Mesodermal cell (in vitro differentiated cells): ENCODE measurements at regions not wholly inside any gene's neighbourhood (a gene's known extent, or its start where the extent isn't known, plus 50 kb on each side); places are given as distances from the start of the nearest gene placed in this dataset.

Source experiments
- H3K27ac ChIP-seq: 2 replicates; pipeline ENCODE4 v1.7.0; 2013; ENCODE audit warnings: mild to moderate bottlenecking, low read depth, low read length, moderate library complexity; ENCODE audit not compliant: severe bottlenecking
- H3K36me3 ChIP-seq: 2 replicates; pipeline ENCODE4 v1.7.1; 2013; ENCODE audit warnings: mild to moderate bottlenecking, low read length, moderate library complexity; ENCODE audit not compliant: control insufficient read depth, insufficient read depth
- H3K4me1 ChIP-seq: one replicate; pipeline ENCODE4 v1.7.1; 2013; ENCODE audit warnings: mild to moderate bottlenecking, low read length; ENCODE audit not compliant: insufficient read depth, control insufficient read depth, poor library complexity, severe bottlenecking
- H3K4me3 ChIP-seq: 2 replicates; pipeline ENCODE4 v1.7.0; 2013; ENCODE audit warnings: low read length, control low read depth, mild to moderate bottlenecking; ENCODE audit not compliant: insufficient read depth, poor library complexity, severe bottlenecking; ENCODE audit errors: extremely low read depth
- H3K9me3 ChIP-seq: 2 replicates; pipeline ENCODE4 v1.7.1; 2013; ENCODE audit warnings: mild to moderate bottlenecking, low read length, moderate library complexity; ENCODE audit not compliant: control insufficient read depth
- WGBS, 2 experiments: methylation state at CpG; one replicate each; pipeline ENCODE4 v1.1.5; 2013; ENCODE audit warnings: missing lambda C conversion rate in 2 of 2; ENCODE audit not compliant: insufficient coverage in 2 of 2; 5-methylcytosine and 5-hydroxymethylcytosine counted together

DNA sequence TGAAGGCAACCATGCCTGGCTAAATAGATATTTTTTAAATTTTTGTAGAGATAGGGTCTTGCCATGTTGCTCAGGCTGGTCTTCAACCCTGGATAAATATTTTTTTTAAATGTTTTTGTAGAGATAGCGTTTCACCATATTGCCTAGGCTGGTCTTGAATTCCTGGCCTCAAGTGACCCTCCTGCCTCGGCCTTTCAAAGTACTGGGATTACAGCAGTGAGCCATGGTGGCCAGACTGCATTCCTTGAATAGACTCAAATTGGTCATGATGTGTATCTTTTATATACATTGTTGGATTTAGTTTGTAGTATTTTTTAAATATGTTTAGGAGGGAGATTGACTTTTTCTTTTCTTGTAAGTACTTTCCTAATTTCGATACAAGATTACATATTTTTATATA lies 325.7 kb upstream of the C11orf87 start:
- Histone ChIP-seq H3K4me1 (no peaks in the 10 kb centered on the region), H3K9me3 (no peaks in the 10 kb centered on the region), H3K4me3 (no peak overlapping the region), H3K27ac (no peak overlapping the region), H3K36me3 (no peaks in the 10 kb centered on the region)
- WGBS, 2 experiments = 79 to 92% methylated on average over 2 of the region's 3 CpGs

GRCh38 chr11:109106151-109106906 lies 315.7 kb upstream of the C11orf87 start:
- Histone ChIP-seq H3K27ac (no peak overlapping the region), H3K36me3 (no peaks in the 10 kb centered on the region), H3K4me1 (peaks cover 4% of the 10 kb centered on the region), H3K4me3 (no peak overlapping the region), H3K9me3 (no peaks in the 10 kb centered on the region)
- WGBS, 2 experiments = 86% methylated on average over 6 to 8 of the region's 8 CpGs

- Histone ChIP-seq H3K9me3 (no peaks in the 10 kb centered on the region), H3K27ac (no peak overlapping the region), H3K36me3 (no peaks in the 10 kb centered on the region), H3K4me3 (no peak overlapping the region), H3K4me1 (peaks cover 12% of the 10 kb centered on the region)
- 100% methylated on average over 2 of the region's 3 CpGs; no CpG with 5 or more reads in 1 of the 2 experiments for WGBS, 2 experiments
Observed at GRCh38 chr11:109109150-109109549, 312.8 kb upstream of the C11orf87 start.

DNA sequence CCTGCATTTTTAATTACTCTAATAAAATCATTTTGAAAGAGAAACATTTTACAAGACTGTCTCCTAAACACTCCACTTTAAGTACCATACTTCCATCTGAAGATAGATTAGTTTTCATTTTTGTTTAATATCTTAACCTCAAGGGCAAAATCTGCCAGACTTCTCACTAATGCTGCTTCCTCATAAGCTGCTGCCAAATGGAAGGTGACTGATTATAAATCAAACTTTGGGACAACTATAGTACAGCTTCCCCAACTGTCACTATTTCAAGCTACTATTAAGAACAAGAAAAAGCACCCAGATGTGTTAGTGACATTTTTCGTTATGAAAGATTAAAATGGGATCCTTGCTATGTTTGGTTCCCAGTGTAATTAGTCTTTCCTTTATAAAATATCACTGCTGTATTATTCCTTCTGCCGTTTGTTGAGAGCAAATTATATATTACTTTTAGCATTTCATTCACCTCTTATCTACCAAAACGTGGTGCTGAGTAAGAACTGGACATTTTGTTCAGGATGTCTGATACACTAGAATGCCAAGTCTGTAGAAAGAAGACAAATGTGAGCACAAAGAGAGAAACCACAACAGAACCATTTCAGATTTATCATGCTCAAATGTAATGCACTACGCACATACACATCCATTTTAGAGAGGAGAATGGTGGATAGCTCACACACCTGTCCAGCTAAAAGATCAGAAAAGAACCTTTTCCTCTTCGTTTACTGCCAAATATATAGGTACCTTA lies 312.2 kb upstream of the C11orf87 start:
- no peaks in the 10 kb centered on the region for H3K36me3 ChIP-seq
- no peaks in the 10 kb centered on the region for H3K9me3 ChIP-seq
- H3K27ac ChIP-seq = no peak overlapping the region
- H3K4me1 ChIP-seq = peaks cover 12% of the 10 kb centered on the region
- WGBS, 2 experiments = no CpG with 5 or more reads among the region's 5 CpGs
- H3K4me3 ChIP-seq = no peak overlapping the region

DNA sequence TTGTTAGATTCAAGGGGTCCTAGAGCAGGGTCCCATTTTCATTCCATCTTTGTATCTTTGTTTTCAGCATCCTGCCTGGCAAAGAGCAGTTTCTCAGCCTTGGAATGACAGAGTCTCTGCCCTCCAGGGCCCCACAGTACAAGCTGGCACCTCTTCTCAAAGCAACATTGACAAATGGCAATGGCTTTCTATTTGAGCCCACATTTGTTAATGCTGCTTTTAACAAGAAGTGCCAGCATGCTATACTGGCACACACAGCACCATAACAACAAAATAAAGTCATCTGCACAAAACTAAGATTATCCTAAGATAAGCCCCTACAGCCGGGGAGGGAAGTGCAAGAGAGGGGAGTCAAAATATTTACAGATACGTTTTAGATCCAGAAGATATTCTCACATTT lies 309.7 kb upstream of the C11orf87 start:
- H3K27ac ChIP-seq = no peak overlapping the region
- no peak overlapping the region for H3K4me3 ChIP-seq
- WGBS, 2 experiments = no CpG with 5 or more reads among the region's 2 CpGs
- no peaks in the 10 kb centered on the region for H3K9me3 ChIP-seq
- H3K36me3 ChIP-seq = no peaks in the 10 kb centered on the region
- peaks cover 8% of the 10 kb centered on the region for H3K4me1 ChIP-seq

GRCh38 chr11:109112821-109113280 lies 309.1 kb upstream of the C11orf87 start:
- Histone ChIP-seq H3K4me1 (peaks cover 8% of the 10 kb centered on the region), H3K9me3 (no peaks in the 10 kb centered on the region), H3K27ac (no peak overlapping the region), H3K36me3 (no peaks in the 10 kb centered on the region), H3K4me3 (no peak overlapping the region)
- WGBS, 2 experiments = 32% methylated on average over 3 of the region's 7 CpGs; no CpG with 5 or more reads in 1 of the 2 experiments

DNA sequence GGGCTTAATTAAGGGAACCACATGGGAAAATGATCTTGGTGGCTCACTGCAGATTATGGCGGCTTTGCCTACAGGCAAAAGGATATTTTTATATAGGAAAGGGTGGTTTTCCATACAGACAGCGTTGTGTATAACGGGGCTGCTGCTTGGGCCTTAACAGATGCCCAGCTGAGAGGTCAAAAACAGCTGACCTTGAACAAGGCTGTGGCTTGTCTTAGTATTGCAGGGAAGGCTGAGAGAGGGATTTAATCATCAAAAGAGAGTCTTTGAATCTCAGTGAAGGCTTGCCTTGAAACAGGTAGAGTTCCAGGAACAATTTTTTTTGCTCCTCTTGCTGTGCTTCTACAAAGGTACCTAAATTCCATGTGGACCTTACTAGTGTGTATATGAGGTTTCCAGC lies 301.6 kb upstream of the C11orf87 start:
- Histone ChIP-seq H3K4me1 (no peaks in the 10 kb centered on the region), H3K4me3 (no peak overlapping the region), H3K27ac (no peak overlapping the region), H3K9me3 (no peaks in the 10 kb centered on the region), H3K36me3 (no peaks in the 10 kb centered on the region)
- 55 to 83% methylated on average over 3 of the region's 3 CpGs for WGBS, 2 experiments

DNA sequence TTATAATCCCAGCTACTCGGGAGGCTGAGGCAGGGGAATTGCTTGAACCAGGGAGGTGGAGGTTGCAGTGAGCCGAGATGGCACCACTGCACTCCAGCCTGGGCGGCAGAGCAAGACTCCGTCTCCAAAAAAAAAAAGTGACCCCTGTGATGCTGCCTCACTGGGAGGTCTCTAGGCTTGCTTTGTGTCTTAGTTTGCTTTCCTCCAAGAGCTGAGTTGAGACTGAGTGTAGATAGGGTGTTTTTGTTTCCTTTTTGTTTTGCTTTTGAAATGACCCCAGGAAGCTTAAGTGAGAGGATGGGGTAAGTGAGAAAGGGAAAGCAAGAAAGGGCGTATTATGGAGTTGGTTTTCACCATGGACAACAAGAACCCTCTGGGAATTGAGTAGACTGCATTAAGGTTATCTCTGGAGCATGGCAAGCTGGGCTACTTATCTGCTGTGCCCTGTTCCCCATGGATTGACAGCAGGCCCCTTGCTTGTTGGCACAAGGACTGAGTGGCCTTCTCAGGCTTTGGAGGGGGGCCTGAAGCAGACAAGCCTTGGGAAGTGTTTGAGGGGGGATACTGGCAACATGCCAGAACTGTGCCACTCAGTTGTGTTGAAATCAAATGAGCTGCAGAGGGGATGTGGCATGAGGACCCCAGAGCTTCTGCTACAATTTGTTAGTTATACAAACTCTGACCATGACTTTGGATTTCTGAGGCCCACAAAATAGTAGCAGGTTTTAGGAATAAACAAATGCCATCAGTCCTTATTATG lies 300.6 kb upstream of the C11orf87 start:
- H3K27ac ChIP-seq = no peak overlapping the region

DNA sequence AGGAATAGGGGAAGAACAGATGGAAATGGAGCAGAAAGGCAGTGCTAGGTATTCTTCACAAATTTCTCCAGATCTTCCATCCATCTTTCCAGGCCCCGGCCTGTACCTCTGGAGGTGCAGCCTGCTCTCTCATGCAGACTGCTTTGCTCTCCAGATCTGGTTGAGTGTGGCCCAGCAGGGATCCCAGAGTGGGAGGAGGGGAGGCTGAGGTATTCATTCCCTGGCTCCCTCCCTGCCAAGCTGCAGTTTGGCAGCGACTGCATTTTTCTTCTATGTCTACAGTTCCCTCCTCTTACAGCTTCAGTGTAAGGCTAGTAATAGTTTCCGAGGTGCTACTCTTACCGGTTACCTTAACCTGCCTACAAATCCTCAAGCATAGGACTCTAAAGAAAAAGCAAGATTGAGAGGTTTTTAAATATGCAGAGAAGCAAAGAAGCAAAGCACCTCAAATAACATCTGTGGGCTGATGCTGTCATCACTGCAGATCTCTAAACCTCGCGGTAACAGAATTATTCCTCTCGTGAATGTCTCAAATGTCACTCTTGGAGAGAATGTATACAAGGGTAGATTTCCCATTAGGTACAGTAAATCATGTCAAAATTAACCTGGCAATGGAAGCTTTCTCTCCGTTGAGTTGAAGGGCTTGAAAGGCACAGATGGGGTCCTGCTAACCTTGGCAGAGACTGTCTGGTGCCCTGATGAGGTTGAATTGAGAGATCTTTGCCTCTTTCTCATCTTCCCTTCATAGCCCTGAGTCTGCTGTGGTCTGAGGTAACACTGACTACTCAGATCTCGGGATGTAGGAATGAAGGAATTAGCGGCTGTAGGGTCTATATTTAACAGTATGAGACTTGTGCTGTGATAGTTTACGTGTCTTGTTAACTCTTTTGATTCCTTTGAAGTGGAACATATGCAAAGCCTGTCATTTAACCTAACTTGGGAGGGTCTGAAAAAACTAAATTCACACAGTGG lies 297.9 kb upstream of the C11orf87 start:
- no peak overlapping the region for H3K27ac ChIP-seq
- no peaks in the 10 kb centered on the region for H3K36me3 ChIP-seq
- H3K4me3 ChIP-seq = no peak overlapping the region
- no peaks in the 10 kb centered on the region for H3K4me1 ChIP-seq
- WGBS, 2 experiments = 49 to 75% methylated on average over 5 to 6 of the region's 11 CpGs
- no peaks in the 10 kb centered on the region for H3K9me3 ChIP-seq

More for the DNA sequence above, 300.6 kb upstream of the C11orf87 start:
- H3K9me3 ChIP-seq = no peaks in the 10 kb centered on the region
- 80 to 81% methylated on average over 3 to 5 of the region's 5 CpGs for WGBS, 2 experiments
- no peaks in the 10 kb centered on the region for H3K36me3 ChIP-seq
- no peak overlapping the region for H3K4me3 ChIP-seq
- H3K4me1 ChIP-seq = no peaks in the 10 kb centered on the region

- H3K27ac ChIP-seq = no peak overlapping the region
- no peaks in the 10 kb centered on the region for H3K9me3 ChIP-seq
- no peak overlapping the region for H3K4me3 ChIP-seq
- no peaks in the 10 kb centered on the region for H3K36me3 ChIP-seq
- H3K4me1 ChIP-seq = no peaks in the 10 kb centered on the region
- WGBS, 2 experiments = no CpG with 5 or more reads among the region's 1 CpG
Observed at GRCh38 chr11:109130910-109131309, 291.1 kb upstream of the C11orf87 start.
